ENCODE measurements at regions not wholly inside any gene's neighbourhood (a gene's known extent, or its start where the extent isn't known, plus 50 kb on each side); places are given as distances from the start of the nearest gene placed in this dataset.
"Not testable (repeated sequence)": the region's sequence is repeated elsewhere in the genome, so short reads cannot be mapped to it uniquely, and the experiment has no call there.

GRCh38 chr13:73162912-73163911 lies 104.4 kb downstream of the KLF5 start:
- Mint-ChIP-seq H3K27me3 (no peaks in the 10 kb centered on the region), H3K36me3 (ENCODE audit: low read depth) (no peaks in the 10 kb centered on the region), H3K4me1 (ENCODE audit: low read depth) (no peaks in the 10 kb centered on the region), H3K4me3 (no peak overlapping the region), H3K27ac (no peak overlapping the region), H3K9me3 (no peaks in the 10 kb centered on the region)
- TF ChIP-seq CTCF (IDR thresholded peaks at IDR 0.05) = no peak
- DNase-seq = no peak
- no peak for ATAC-seq
- CTCF ChIA-PET = no interaction called here
- POLR2A ChIA-PET = no interaction called here
- intact Hi-C loops (cut with micrococcal nuclease) = no loop called here

- ATAC-seq; DNase-seq; H3K36me3 Mint-ChIP-seq (ENCODE audit: low read depth); H3K4me1 Mint-ChIP-seq (ENCODE audit: low read depth); intact Hi-C loops (cut with micrococcal nuclease); H3K9me3 Mint-ChIP-seq; H3K4me3 Mint-ChIP-seq; H3K27ac Mint-ChIP-seq; POLR2A ChIA-PET; CTCF ChIA-PET; H3K27me3 Mint-ChIP-seq: not testable (repeated sequence)
These were observed 101.7 kb downstream of the KLF5 start for GRCh38 chr13:73160371-73161031.

- no peak overlapping the region for H3K27ac Mint-ChIP-seq
- CTCF ChIA-PET = interaction anchor here (1.0 kb wide), 1 partner anchor 15 kb away, joined by 3 read pairs; no protein-coding TSS in a partner anchor
- no peaks in the 10 kb centered on the region for H3K9me3 Mint-ChIP-seq
- POLR2A ChIA-PET = no interaction called here
- intact Hi-C loops (cut with micrococcal nuclease) = no loop called here
- DNase-seq (no peak), ATAC-seq (no peak)
- TF ChIP-seq CTCF (IDR thresholded peaks at IDR 0.05) = no peak
- H3K4me3 Mint-ChIP-seq = no peak overlapping the region
- no peaks in the 10 kb centered on the region for H3K4me1 Mint-ChIP-seq (ENCODE audit: low read depth)
- H3K27me3 Mint-ChIP-seq = no peaks in the 10 kb centered on the region
- H3K36me3 Mint-ChIP-seq (ENCODE audit: low read depth) = no peaks in the 10 kb centered on the region
These were observed 100.0 kb downstream of the KLF5 start for GRCh38 chr13:73158851-73159250.

GRCh38 chr13:73157031-73157430 lies 98.2 kb downstream of the KLF5 start:
- ChIA-PET CTCF (no interaction called here), POLR2A (no interaction called here)
- Mint-ChIP-seq H3K27ac (no peak overlapping the region), H3K36me3 (ENCODE audit: low read depth) (no peaks in the 10 kb centered on the region), H3K4me3 (no peak overlapping the region), H3K4me1 (ENCODE audit: low read depth) (no peaks in the 10 kb centered on the region), H3K9me3 (no peaks in the 10 kb centered on the region), H3K27me3 (no peaks in the 10 kb centered on the region)
- ATAC-seq (no peak), DNase-seq (no peak)
- intact Hi-C loops (cut with micrococcal nuclease) = no loop called here
- no peak for TF ChIP-seq CTCF (IDR thresholded peaks at IDR 0.05)

GRCh38 chr13:73146707-73147106 lies 87.9 kb downstream of the KLF5 start:
- intact Hi-C loops (cut with micrococcal nuclease) = no loop called here
- ChIA-PET CTCF (no interaction called here), POLR2A (no interaction called here)
- TF ChIP-seq CTCF (IDR thresholded peaks at IDR 0.05) = no peak
- H3K27ac Mint-ChIP-seq = no peak overlapping the region
- no peaks in the 10 kb centered on the region for H3K4me1 Mint-ChIP-seq (ENCODE audit: low read depth)
- no peak for ATAC-seq
- H3K9me3 Mint-ChIP-seq = no peaks in the 10 kb centered on the region
- peaks cover 1% of the 10 kb centered on the region for H3K27me3 Mint-ChIP-seq
- no peak overlapping the region for H3K4me3 Mint-ChIP-seq
- H3K36me3 Mint-ChIP-seq (ENCODE audit: low read depth) = no peaks in the 10 kb centered on the region
- no peak for DNase-seq
